H9 (cell line): ENCODE measurements at regions not wholly inside any gene's neighbourhood (a gene's known extent, or its start where the extent isn't known, plus 50 kb on each side); places are given as distances from the start of the nearest gene placed in this dataset.

Source experiments
- DNase-seq: peaks from one replicate; pipeline ENCODE4 v3.0.0-alpha.2; 2017
- H2AFZ ChIP-seq: one replicate; pipeline ENCODE4 v1.6.1; 2013; ENCODE audit warnings: mild to moderate bottlenecking, low read length, control low read depth, moderate library complexity
- H2AK5ac ChIP-seq: 2 replicates; pipeline ENCODE4 v1.6.1; 2013; ENCODE audit warnings: low read length, control low read depth, mixed read lengths; ENCODE audit not compliant: insufficient read length
- H2BK120ac ChIP-seq: one replicate; pipeline ENCODE4 v1.6.1; 2013; ENCODE audit warnings: low read depth, mild to moderate bottlenecking, low read length, control low read depth, inconsistent platforms; ENCODE audit not compliant: poor library complexity, severe bottlenecking
- H2BK12ac ChIP-seq: 2 replicates; pipeline ENCODE4 v1.6.1; 2013; ENCODE audit warnings: low read length, control low read depth, mixed read lengths, low read depth; ENCODE audit not compliant: insufficient read length
- H2BK15ac ChIP-seq: 2 replicates; pipeline ENCODE4 v1.6.1; 2013; ENCODE audit warnings: low read depth, low read length, control low read depth
- H2BK20ac ChIP-seq: one replicate; pipeline ENCODE4 v1.6.1; 2013; ENCODE audit warnings: low read depth, mild to moderate bottlenecking, low read length, control low read depth, inconsistent platforms; ENCODE audit not compliant: poor library complexity, severe bottlenecking
- H2BK5ac ChIP-seq: 2 replicates; pipeline ENCODE4 v1.6.1; 2013; ENCODE audit warnings: low read length, control low read depth, mixed read lengths; ENCODE audit not compliant: insufficient read length
- H3K14ac ChIP-seq: 2 replicates; pipeline ENCODE4 v1.6.1; 2013; ENCODE audit warnings: low read length, control low read depth; ENCODE audit not compliant: insufficient read depth
- H3K18ac ChIP-seq: 2 replicates; pipeline ENCODE4 v1.6.1; 2013; ENCODE audit warnings: low read depth, mild to moderate bottlenecking, mixed read lengths, low read length, control low read depth; ENCODE audit not compliant: insufficient read length
- H3K23ac ChIP-seq: 2 replicates; pipeline ENCODE4 v1.6.1; 2013; ENCODE audit warnings: low read length, control low read depth, mixed read lengths, low read depth; ENCODE audit not compliant: insufficient read length
- H3K23me2 ChIP-seq: 2 replicates; pipeline ENCODE4 v1.6.1; 2013; ENCODE audit warnings: low read depth, mild to moderate bottlenecking, mixed read lengths, low read length, control low read depth; ENCODE audit not compliant: insufficient read length, poor library complexity, severe bottlenecking
- H3K27ac ChIP-seq: 2 replicates; pipeline ENCODE4 v1.5.1; 2013; ENCODE audit warnings: low read length, control low read depth, mixed read lengths, low read depth; ENCODE audit not compliant: insufficient read length
- H3K27me3 ChIP-seq: 2 replicates; pipeline ENCODE4 v1.6.1; 2013; ENCODE audit warnings: low read length, control low read depth, inconsistent platforms; ENCODE audit not compliant: insufficient read depth
- H3K4ac ChIP-seq: 2 replicates; pipeline ENCODE4 v1.6.1; 2013; ENCODE audit warnings: low read depth, mild to moderate bottlenecking, control low read depth, inconsistent platforms, low read length, moderate library complexity
- H3K4me1 ChIP-seq: 2 replicates; pipeline ENCODE4 v1.6.1; 2013; ENCODE audit warnings: low read length, control low read depth, inconsistent platforms; ENCODE audit not compliant: insufficient read depth
- H3K4me2 ChIP-seq: 2 replicates; pipeline ENCODE4 v1.6.1; 2013; ENCODE audit warnings: low read length, control low read depth, mixed read lengths; ENCODE audit not compliant: insufficient read length, insufficient read depth
- H3K56ac ChIP-seq: 2 replicates; pipeline ENCODE4 v1.6.1; 2013; ENCODE audit warnings: low read depth, mild to moderate bottlenecking, mixed read lengths, low read length, control low read depth; ENCODE audit not compliant: insufficient read length
- H3K79me1 ChIP-seq: 2 replicates; pipeline ENCODE4 v1.6.1; 2013; ENCODE audit warnings: low read depth, mild to moderate bottlenecking, moderate library complexity, low read length, control low read depth, inconsistent platforms; ENCODE audit not compliant: insufficient read depth, poor library complexity, severe bottlenecking
- H3K79me2 ChIP-seq: 2 replicates; pipeline ENCODE4 v1.6.1; 2013; ENCODE audit warnings: low read length, control low read depth, inconsistent platforms; ENCODE audit not compliant: insufficient read depth
- H3K9ac ChIP-seq: 2 replicates; pipeline ENCODE4 v1.6.1; 2013; ENCODE audit warnings: low read length, control low read depth, mixed read lengths; ENCODE audit not compliant: insufficient read length; ENCODE audit errors: extremely low read depth
- H3K9me3 ChIP-seq: one replicate; pipeline ENCODE4 v1.6.1; 2013; ENCODE audit warnings: low read depth, low read length, inconsistent platforms; ENCODE audit not compliant: control insufficient read depth
- H3T11ph ChIP-seq: one replicate; pipeline ENCODE4 v1.6.1; 2013; ENCODE audit warnings: mild to moderate bottlenecking, low read length, control low read depth, inconsistent platforms
- H4K20me1 ChIP-seq: one replicate; pipeline ENCODE4 v1.6.1; 2013; ENCODE audit not compliant: control insufficient read depth, insufficient read length, insufficient read depth
- H4K5ac ChIP-seq: 2 replicates; pipeline ENCODE4 v1.6.1; 2013; ENCODE audit warnings: low read depth, mild to moderate bottlenecking, mixed read lengths, low read length, control low read depth; ENCODE audit not compliant: insufficient read length
- H4K8ac ChIP-seq: replicated peaks from 2 replicates; pipeline ENCODE4 v1.6.1; 2013; ENCODE audit warnings: low read length, control low read depth, mixed read lengths, low read depth; ENCODE audit not compliant: insufficient read length
- H4K91ac ChIP-seq: 2 replicates; pipeline ENCODE4 v1.6.1; 2013; ENCODE audit warnings: low read depth, mild to moderate bottlenecking, moderate library complexity, mixed read lengths, low read length, control low read depth; ENCODE audit not compliant: insufficient read length
- H3K27ac Mint-ChIP-seq, 3 experiments: 2 replicates in 2 of 3; 3 replicates in 1 of 3; pipeline ENCODE4 v1.8.0; 2020 to 2021; ENCODE audit warnings: mixed read lengths in 3 of 3, mild to moderate bottlenecking in 1 of 3, moderate library complexity in 1 of 3
- H3K27me3 Mint-ChIP-seq: 2 replicates; pipeline ENCODE4 v1.8.0; 2021; ENCODE audit warnings: low read depth, mild to moderate bottlenecking, moderate library complexity, mixed read lengths
- H3K36me3 Mint-ChIP-seq, 3 experiments: 2 replicates in 2 of 3; 3 replicates in 1 of 3; pipeline ENCODE4 v1.8.0; 2020 to 2021; ENCODE audit warnings: low read depth in 3 of 3, mixed read lengths in 3 of 3; ENCODE audit not compliant: insufficient read depth in 1 of 3
- H3K4me1 Mint-ChIP-seq, 2 experiments: 2 replicates each; pipeline ENCODE4 v1.8.0; 2020; ENCODE audit warnings: mixed read lengths in 2 of 2
- H3K4me3 Mint-ChIP-seq, 2 experiments: 2 replicates in 1 of 2; 3 replicates in 1 of 2; pipeline ENCODE4 v1.8.0; 2020 to 2021; ENCODE audit warnings: mild to moderate bottlenecking in 2 of 2, mixed read lengths in 2 of 2, moderate library complexity in 1 of 2
- H3K9me3 Mint-ChIP-seq, 2 experiments: 2 replicates in 1 of 2; 3 replicates in 1 of 2; pipeline ENCODE4 v1.8.0; 2020; ENCODE audit warnings: mild to moderate bottlenecking in 2 of 2, mixed read lengths in 2 of 2, moderate library complexity in 1 of 2
- CTCF ChIP-seq: fragments of 200-600 bp; sonication (generic); conservative IDR thresholded peaks from 3 replicates; pipeline ENCODE4 v1.8.0; 2021; ENCODE audit warnings: antibody characterized with exemption, mild to moderate bottlenecking
- WGBS: extraction: QIAGEN DNeasy Blood & Tissue Kit; methylation state at CpG from one replicate; pipeline ENCODE4 v1.1.7; 2013; ENCODE audit warnings: missing lambda C conversion rate, low lambda C conversion rate, mixed read lengths; ENCODE audit not compliant: insufficient read length; ENCODE audit errors: extremely low coverage; 5-methylcytosine and 5-hydroxymethylcytosine counted together

- H3K27ac ChIP-seq = no peak overlapping the region
- no peak overlapping the region for H2AFZ ChIP-seq
- H3K79me1 ChIP-seq = no peaks in the 10 kb centered on the region
- no peaks in the 10 kb centered on the region for H3K79me2 ChIP-seq
- WGBS = no CpG with 5 or more reads among the region's 1 CpG
- no peaks in the 10 kb centered on the region for H3K9me3 Mint-ChIP-seq
- no peak overlapping the region for H3K56ac ChIP-seq
- no peak overlapping the region for H2BK5ac ChIP-seq
- H2AK5ac ChIP-seq = no peak overlapping the region
- H4K20me1 ChIP-seq = no peaks in the 10 kb centered on the region
- H4K91ac ChIP-seq = no peak overlapping the region
- H2BK15ac ChIP-seq = no peak overlapping the region
- H3K23me2 ChIP-seq = no peaks in the 10 kb centered on the region
- H3K36me3 Mint-ChIP-seq = no peaks in the 10 kb centered on the region
- H2BK12ac ChIP-seq = no peak overlapping the region
- H3K4ac ChIP-seq = no peak overlapping the region
- H3K18ac ChIP-seq = no peak overlapping the region
- H4K8ac ChIP-seq = no peak overlapping the region
- no peak for DNase-seq
- H3K27me3 Mint-ChIP-seq = no peaks in the 10 kb centered on the region
- no peak overlapping the region for H3K23ac ChIP-seq
- no peaks in the 10 kb centered on the region for H3K9me3 ChIP-seq
- H3K4me1 Mint-ChIP-seq = no peaks in the 10 kb centered on the region
- H4K5ac ChIP-seq = no peak overlapping the region
- no peak overlapping the region for H3K9ac ChIP-seq
- H3T11ph ChIP-seq = no peak overlapping the region
- H3K27ac Mint-ChIP-seq = no peak overlapping the region
- H3K4me1 ChIP-seq = no peaks in the 10 kb centered on the region
- H3K14ac ChIP-seq = no peak overlapping the region
- H2BK20ac ChIP-seq = no peak overlapping the region
- H3K4me2 ChIP-seq = no peak overlapping the region
- H2BK120ac ChIP-seq = no peak overlapping the region
- H3K4me3 Mint-ChIP-seq = no peak overlapping the region
- no peaks in the 10 kb centered on the region for H3K27me3 ChIP-seq
- no peak for TF ChIP-seq CTCF
Measured at GRCh38 chr4:81771721-81772120, 300.0 kb upstream of the RASGEF1B start.
